ENCODE measurements at regions not wholly inside any gene's neighbourhood (a gene's known extent, or its start where the extent isn't known, plus 50 kb on each side); places are given as distances from the start of the nearest gene placed in this dataset.
"Not testable (repeated sequence)": the region's sequence is repeated elsewhere in the genome, so short reads cannot be mapped to it uniquely, and the experiment has no call there.

GRCh38 chr9:115301581-115301980, 183.6 kb upstream of the TNC start:
- DNase-seq (ENCODE audit: low spot score): no peak

- DNase-seq (ENCODE audit: low spot score): no peak
These were observed 187.6 kb upstream of the TNC start for GRCh38 chr9:115305543-115305942.

- DNase-seq (ENCODE audit: low spot score): no peak
These were observed 188.9 kb upstream of the TNC start for GRCh38 chr9:115306865-115307264.

- DNase-seq (ENCODE audit: low spot score): no peak
These were observed 195.6 kb upstream of the TNC start for GRCh38 chr9:115313545-115313944.

- DNase-seq (ENCODE audit: low spot score): no peak
These were observed 208.5 kb upstream of the TNC start for GRCh38 chr9:115326461-115326860.

GRCh38 chr9:115327436-115328122, 209.6 kb upstream of the TNC start:
- peak; percentile 38 for DNase-seq (ENCODE audit: low spot score)

DNA sequence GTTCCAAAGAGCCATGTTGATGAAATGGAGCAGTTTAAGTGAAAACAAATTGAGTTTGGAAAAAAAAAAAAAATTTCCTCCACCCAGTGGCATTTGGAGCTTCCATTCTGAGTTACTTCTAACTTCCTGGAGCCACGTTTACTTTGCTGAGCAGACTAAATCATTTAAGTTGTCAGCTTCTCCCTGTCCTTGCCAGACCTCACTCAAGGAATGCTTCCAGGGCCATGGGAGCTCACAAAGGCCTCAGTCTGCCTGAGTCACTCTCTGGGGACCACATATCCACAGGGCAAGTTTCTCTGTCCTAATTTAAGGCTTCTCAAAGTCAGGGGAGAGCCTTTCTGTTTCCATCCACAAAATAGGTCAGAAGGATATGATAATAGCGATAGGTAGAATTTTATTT, 210.3 kb upstream of the TNC start:
- peak; percentile 80 for DNase-seq (ENCODE audit: low spot score)

DNA sequence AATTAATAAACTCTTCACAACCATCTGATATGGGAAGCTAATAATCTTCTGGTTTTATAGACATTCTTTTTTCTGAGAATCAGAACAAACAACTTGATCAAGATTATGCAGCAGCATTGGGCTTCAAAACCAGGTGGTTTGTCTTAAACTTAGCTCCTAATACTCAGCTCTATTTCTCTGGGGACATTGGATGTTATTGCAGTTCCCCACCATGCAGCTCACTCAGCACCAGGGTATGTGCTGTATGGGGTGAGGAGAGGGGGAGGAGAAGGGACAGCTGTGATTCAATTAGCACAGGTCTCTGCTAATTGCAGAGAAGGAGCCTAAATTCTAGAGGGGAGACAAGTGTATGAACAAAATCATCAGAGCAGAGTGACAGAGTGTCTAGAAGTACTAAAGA, 210.7 kb upstream of the TNC start:
- no peak for DNase-seq (ENCODE audit: low spot score)

DNA sequence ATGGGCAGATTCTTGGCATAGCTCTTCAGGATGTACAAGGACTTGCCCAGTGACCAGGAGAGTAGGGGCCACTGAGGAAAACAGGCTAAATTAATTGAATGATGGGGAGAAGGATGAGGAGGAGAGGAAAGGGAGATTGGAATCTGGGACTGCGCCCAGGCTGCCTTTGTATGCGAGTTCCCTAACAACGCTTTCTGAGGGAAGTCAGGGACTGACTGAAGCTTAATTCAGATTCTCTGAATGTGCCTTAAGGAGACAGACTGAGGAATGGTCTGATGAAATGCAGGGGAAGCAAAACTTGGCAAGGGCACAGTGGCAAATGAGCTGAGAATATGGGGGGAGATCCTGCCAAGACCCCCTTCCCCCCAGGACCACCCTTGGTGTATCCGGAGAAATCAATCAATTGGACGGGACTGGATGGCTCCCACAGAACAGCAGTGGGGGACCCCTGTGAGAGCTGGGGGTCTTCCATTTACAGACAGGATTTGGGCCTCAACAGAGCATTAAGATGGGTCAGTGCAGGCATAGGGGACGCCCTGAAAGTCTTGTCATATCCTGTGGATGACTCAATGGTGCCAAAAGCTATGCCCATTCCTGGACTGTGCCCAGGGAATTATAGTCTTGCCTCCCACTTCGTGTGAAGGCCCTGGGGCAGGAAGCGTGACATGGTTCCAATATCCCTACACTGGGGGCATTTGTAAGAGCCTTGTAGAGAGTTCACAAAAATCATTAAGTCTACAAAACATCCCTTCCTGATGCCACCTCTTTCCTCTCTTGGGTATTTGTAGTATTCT, 215.5 kb upstream of the TNC start:
- DNase-seq (ENCODE audit: low spot score): no peak

- DNase-seq (ENCODE audit: low spot score): no peak
These were observed 217.5 kb upstream of the TNC start for GRCh38 chr9:115335439-115335838.

GRCh38 chr9:115340314-115340713, 222.4 kb upstream of the TNC start:
- peak; percentile 9 for DNase-seq (ENCODE audit: low spot score)

- DNase-seq (ENCODE audit: low spot score): peak; percentile 53
These were observed 223.5 kb upstream of the TNC start for GRCh38 chr9:115341426-115341825.

GRCh38 chr9:115347776-115348175, 229.8 kb upstream of the TNC start:
- not testable (repeated sequence) for DNase-seq (ENCODE audit: low spot score)

- not testable (repeated sequence) for DNase-seq (ENCODE audit: low spot score)
These were observed 231.0 kb upstream of the TNC start for GRCh38 chr9:115348936-115349335.

- DNase-seq (ENCODE audit: low spot score): peak; percentile 14
These were observed 231.6 kb upstream of the TNC start for GRCh38 chr9:115349542-115349941.

GRCh38 chr9:115350548-115350947, 232.6 kb upstream of the TNC start:
- DNase-seq (ENCODE audit: low spot score): no peak

GRCh38 chr9:115353681-115354080, 235.7 kb upstream of the TNC start:
- DNase-seq (ENCODE audit: low spot score): peak; percentile 13

- no peak for DNase-seq (ENCODE audit: low spot score)
These were observed 239.9 kb upstream of the TNC start for GRCh38 chr9:115357821-115358220.

DNA sequence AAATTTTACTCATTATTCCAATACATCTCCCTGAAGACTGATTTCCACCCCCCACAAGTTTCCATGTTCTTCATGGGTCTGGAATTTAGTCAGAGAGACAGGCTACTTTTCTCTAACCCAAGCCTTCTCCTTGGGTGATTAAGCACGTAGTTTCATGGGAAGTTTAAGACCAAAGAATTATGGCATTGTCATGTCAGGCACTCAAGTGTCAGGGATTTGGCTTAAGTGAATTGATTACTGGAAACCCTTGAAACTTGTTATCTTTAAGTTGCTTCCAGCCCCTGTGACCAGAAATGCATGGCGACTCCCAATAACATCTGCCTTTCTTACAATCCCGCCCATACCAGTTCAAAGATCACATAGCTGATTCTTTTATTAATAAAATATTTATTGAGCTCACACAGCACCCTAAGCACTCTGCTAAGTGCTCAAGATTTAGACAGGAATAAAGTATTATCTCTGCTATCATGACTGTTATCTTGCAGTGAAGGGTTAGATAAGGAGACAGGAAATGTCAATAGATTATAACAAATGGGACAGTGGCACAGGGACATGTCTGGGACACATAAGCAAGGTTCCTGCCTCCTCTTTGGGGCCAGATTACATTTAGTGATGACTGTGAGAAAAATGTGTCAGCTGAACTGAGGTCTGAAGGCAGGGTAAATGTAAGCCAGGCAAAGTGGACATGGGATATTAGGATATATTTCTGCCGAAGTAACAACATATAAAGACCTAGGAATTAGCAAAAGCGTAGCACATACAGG, 241.2 kb upstream of the TNC start:
- no peak for DNase-seq (ENCODE audit: low spot score)

- DNase-seq (ENCODE audit: low spot score): no peak
These were observed 242.2 kb upstream of the TNC start for GRCh38 chr9:115360122-115360521.

DNA sequence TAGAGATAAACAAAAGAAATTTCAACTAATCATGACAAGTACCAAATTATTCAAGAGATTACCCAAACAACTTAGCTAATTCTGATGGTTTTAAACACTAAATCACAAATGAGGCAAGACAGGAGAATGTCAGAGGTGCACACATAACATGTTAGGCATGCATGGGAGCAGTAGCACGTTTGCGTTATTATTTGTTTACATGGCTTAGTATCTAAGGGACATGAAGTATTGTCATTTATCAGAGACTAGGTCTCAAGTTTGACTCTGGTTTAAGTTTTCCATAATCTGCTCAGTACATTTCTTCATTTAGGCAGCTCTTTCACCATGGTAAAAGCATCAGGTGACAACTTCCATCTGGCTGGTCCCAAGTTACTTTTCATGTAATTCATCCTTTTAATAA, 244.1 kb upstream of the TNC start:
- no peak for DNase-seq (ENCODE audit: low spot score)

DNA sequence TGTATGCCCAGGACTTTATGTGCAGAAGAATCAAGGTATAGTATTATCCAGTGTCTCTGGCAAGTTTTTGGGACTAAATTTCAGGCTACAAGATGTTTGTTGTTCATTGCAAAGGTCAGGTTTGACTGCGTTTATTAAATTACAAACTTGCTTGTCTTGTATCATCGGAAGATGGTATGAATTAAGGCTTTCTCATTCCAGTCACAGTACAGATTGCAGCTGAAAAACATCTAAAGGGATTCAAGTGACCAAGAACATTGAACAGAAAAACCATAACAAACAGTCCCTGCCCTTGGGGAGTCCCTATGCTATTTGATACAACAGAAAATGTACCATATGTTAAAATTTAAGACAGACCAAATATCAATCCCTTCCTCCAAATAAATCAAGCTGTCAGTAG, 244.7 kb upstream of the TNC start:
- DNase-seq (ENCODE audit: low spot score): no peak

GRCh38 chr9:115364991-115365390, 247.0 kb upstream of the TNC start:
- DNase-seq (ENCODE audit: low spot score): no peak

Measured in AG20443 (cell line).